ENCODE measurements at regions not wholly inside any gene's neighbourhood (a gene's known extent, or its start where the extent isn't known, plus 50 kb on each side); places are given as distances from the start of the nearest gene placed in this dataset.

DNA sequence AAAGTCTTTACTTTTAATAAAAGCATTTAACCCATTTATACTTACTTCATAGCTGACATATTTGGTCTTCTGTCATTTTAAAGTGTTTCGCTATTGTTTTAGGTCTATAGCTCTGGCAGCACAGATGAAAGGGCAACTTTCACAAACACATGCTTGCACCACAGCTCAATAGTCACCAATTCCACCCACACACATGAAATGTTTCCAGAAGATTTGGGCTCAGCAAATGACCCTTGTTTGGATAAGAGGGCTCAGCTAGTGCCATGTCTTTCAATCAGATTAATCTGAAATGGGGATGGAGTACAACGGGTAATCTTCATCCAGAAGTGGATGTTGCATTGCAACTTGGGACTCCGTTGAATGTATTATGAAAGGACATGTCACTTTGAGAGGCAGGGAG lies 176.0 kb downstream of the FGF18 start:
- CTCF ChIA-PET (ENCODE audit: low intra/inter-chr PET ratio, low total read pairs), result no interaction called here
- 61% methylated on average over 3 of the region's 3 CpGs for WGBS (ENCODE audit: low lambda C conversion rate)
- no peak for FAIRE-seq

DNA sequence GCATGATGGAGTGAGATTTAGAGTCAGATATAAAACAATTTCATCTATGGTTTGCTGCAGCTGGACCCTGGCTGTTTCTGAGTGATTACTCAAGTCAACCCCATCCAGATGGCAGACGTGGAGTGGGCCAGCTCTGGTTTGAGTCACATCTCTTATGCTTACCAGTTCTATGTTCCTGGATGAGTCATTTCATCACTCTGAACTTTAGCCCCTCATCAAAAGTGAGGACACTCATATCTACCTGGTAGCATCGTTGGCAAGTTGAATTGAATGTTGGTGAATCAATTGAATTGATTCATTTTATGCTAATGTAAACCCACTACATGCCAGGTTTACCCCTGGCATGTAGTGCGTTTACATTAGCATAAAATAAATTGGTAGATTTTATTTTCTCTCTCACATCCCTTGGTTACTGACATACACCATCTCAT lies 176.4 kb downstream of the FGF18 start:
- Histone ChIP-seq H2AFZ (ENCODE audit: low read length) (no peak overlapping the region), H3K4me3 (replicated peaks in 1 of 3; ENCODE audit: insufficient read depth in 1 of 3, low read depth in 2 of 3, low read length in 3 of 3) (no peak overlapping the region), H3K79me2 (ENCODE audit: insufficient read depth, low read length) (no peaks in the 10 kb centered on the region), H3K4me2 (ENCODE audit: low read depth, low read length) (no peak overlapping the region), H3K9ac (ENCODE audit: insufficient read depth, low read depth, low read length) (no peak overlapping the region), H3K36me3 (replicated peaks in 1 of 2; ENCODE audit: control insufficient read depth in 1 of 2, insufficient read depth in 2 of 2, low read length in 2 of 2) (no peaks in the 10 kb centered on the region), H3K9me3 (ENCODE audit: low read length) (no peaks in the 10 kb centered on the region), H3K27ac (ENCODE audit: extremely low read length, insufficient read depth, low read length) (no peak overlapping the region), H3K4me1 (ENCODE audit: insufficient read depth, low read length) (no peaks in the 10 kb centered on the region), H4K20me1 (ENCODE audit: insufficient read depth, low read length) (no peaks in the 10 kb centered on the region), H3K27me3 (ENCODE audit: control insufficient read depth in 1 of 2, insufficient read depth in 2 of 2, low read length in 2 of 2) (peaks cover 0 to 3% of the 10 kb centered on the region in 2 experiments; a peak in 2 of 5 replicates)
- no TSS peak for BruUV-seq (replicated peaks)
- intact Hi-C loops (cut with micrococcal nuclease; ENCODE audit: unreplicated experiment) (no loop called here), in situ Hi-C loops (cut with HindIII; ENCODE audit: extremely low pct_ligation_motif_present, low pct_unique_long_range_greater_than_20kb) (loop anchor here (10.0 kb wide), 1 partner anchor 171 kb away; no protein-coding TSS in a partner anchor)
- FAIRE-seq (no peak), ATAC-seq (no peak; the same call in 2 of the 3 replicates), DNase-seq (ENCODE audit: low spot score) (peak; percentile 4)
- ChIA-PET CTCF (ENCODE audit: low intra/inter-chr PET ratio, low total read pairs) (no interaction called here), POLR2A (no interaction called here)
- TF ChIP-seq PCBP1 (IDR thresholded peaks at IDR 0.05; ENCODE audit: borderline replicate concordance, low read depth, low read length), result no peak
- TF ChIP-seq FOSL2 (CRISPR knock-in tag; IDR thresholded peaks at IDR 0.05), result peak; percentile 10; the same call in 1 of the 2 replicates
- TF ChIP-seq XBP1 (CRISPR knock-in tag; IDR thresholded peaks at IDR 0.05), result no peak
- TF ChIP-seq, protein P1, sequence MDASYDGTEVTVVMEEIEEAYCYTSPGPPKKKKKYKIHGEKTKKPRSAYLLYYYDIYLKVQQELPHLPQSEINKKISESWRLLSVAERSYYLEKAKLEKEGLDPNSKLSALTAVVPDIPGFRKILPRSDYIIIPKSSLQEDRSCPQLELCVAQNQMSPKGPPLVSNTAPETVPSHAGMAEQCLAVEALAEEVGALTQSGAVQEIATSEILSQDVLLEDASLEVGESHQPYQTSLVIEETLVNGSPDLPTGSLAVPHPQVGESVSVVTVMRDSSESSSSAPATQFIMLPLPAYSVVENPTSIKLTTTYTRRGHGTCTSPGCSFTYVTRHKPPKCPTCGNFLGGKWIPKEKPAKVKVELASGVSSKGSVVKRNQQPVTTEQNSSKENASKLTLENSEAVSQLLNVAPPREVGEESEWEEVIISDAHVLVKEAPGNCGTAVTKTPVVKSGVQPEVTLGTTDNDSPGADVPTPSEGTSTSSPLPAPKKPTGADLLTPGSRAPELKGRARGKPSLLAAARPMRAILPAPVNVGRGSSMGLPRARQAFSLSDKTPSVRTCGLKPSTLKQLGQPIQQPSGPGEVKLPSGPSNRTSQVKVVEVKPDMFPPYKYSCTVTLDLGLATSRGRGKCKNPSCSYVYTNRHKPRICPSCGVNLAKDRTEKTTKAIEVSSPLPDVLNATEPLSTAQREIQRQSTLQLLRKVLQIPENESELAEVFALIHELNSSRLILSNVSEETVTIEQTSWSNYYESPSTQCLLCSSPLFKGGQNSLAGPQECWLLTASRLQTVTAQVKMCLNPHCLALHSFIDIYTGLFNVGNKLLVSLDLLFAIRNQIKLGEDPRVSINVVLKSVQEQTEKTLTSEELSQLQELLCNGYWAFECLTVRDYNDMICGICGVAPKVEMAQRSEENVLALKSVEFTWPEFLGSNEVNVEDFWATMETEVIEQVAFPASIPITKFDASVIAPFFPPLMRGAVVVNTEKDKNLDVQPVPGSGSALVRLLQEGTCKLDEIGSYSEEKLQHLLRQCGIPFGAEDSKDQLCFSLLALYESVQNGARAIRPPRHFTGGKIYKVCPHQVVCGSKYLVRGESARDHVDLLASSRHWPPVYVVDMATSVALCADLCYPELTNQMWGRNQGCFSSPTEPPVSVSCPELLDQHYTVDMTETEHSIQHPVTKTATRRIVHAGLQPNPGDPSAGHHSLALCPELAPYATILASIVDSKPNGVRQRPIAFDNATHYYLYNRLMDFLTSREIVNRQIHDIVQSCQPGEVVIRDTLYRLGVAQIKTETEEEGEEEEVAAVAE (CRISPR knock-in tag; IDR thresholded peaks at IDR 0.05; ENCODE audit: borderline replicate concordance), result no peak
- 18% methylated on average over 3 of the region's 3 CpGs for WGBS (ENCODE audit: low lambda C conversion rate)

More for the DNA sequence above, 176.0 kb downstream of the FGF18 start:
- no TSS peak for BruUV-seq (replicated peaks)
- Histone ChIP-seq H3K4me2 (ENCODE audit: low read depth, low read length) (no peak overlapping the region), H3K27me3 (ENCODE audit: control insufficient read depth in 1 of 2, insufficient read depth in 2 of 2, low read length in 2 of 2) (peaks cover 0 to 7% of the 10 kb centered on the region in 2 experiments; a peak in 2 of 5 replicates), H3K9ac (ENCODE audit: insufficient read depth, low read depth, low read length) (no peak overlapping the region), H3K36me3 (replicated peaks in 1 of 2; ENCODE audit: control insufficient read depth in 1 of 2, insufficient read depth in 2 of 2, low read length in 2 of 2) (no peaks in the 10 kb centered on the region), H3K4me1 (ENCODE audit: insufficient read depth, low read length) (no peaks in the 10 kb centered on the region), H3K4me3 (replicated peaks in 1 of 3; ENCODE audit: insufficient read depth in 1 of 3, low read depth in 2 of 3, low read length in 3 of 3) (no peak overlapping the region), H4K20me1 (ENCODE audit: insufficient read depth, low read length) (no peaks in the 10 kb centered on the region), H3K79me2 (ENCODE audit: insufficient read depth, low read length) (no peaks in the 10 kb centered on the region), H3K9me3 (ENCODE audit: low read length) (no peaks in the 10 kb centered on the region), H3K27ac (ENCODE audit: extremely low read length, insufficient read depth, low read length) (no peak overlapping the region), H2AFZ (ENCODE audit: low read length) (no peak overlapping the region)
- in situ Hi-C loops (cut with HindIII; ENCODE audit: extremely low pct_ligation_motif_present, low pct_unique_long_range_greater_than_20kb), result loop anchor here (10.0 kb wide), 1 partner anchor 171 kb away; no protein-coding TSS in a partner anchor
- TF ChIP-seq EED (CRISPR knock-in tag; IDR thresholded peaks at IDR 0.05) (no peak), RFX3 (CRISPR knock-in tag; IDR thresholded peaks at IDR 0.05) (no peak), ZNF550 (CRISPR knock-in tag; IDR thresholded peaks at IDR 0.05; ENCODE audit: borderline replicate concordance) (no peak), DPF2 (CRISPR knock-in tag; IDR thresholded peaks at IDR 0.05; ENCODE audit: borderline replicate concordance, low read depth) (no peak), ZNF547 (CRISPR knock-in tag; IDR thresholded peaks at IDR 0.05) (no peak), HNRNPLL (IDR thresholded peaks at IDR 0.05; ENCODE audit: low read depth, low read length, poor library complexity, severe bottlenecking) (no peak)
- TF ChIP-seq, protein P2, sequence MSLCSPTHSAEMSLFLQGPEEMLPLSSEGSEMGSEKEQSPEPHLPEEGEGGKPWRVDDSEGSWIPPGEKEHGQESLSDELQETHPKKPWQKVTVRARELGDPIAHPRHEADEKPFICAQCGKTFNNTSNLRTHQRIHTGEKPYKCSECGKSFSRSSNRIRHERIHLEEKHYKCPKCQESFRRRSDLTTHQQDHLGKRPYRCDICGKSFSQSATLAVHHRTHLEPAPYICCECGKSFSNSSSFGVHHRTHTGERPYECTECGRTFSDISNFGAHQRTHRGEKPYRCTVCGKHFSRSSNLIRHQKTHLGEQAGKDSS (CRISPR knock-in tag; IDR thresholded peaks at IDR 0.05; ENCODE audit: borderline replicate concordance, low read depth), result no peak
- TF ChIP-seq, protein P3, sequence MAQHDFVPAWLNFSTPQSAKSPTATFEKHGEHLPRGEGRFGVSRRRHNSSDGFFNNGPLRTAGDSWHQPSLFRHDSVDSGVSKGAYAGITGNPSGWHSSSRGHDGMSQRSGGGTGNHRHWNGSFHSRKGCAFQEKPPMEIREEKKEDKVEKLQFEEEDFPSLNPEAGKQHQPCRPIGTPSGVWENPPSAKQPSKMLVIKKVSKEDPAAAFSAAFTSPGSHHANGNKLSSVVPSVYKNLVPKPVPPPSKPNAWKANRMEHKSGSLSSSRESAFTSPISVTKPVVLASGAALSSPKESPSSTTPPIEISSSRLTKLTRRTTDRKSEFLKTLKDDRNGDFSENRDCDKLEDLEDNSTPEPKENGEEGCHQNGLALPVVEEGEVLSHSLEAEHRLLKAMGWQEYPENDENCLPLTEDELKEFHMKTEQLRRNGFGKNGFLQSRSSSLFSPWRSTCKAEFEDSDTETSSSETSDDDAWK (CRISPR knock-in tag; IDR thresholded peaks at IDR 0.05), result no peak
- intact Hi-C loops (cut with micrococcal nuclease; ENCODE audit: unreplicated experiment), result no loop called here
- POLR2A ChIA-PET, result no interaction called here
- DNase-seq (ENCODE audit: low spot score), result no peak
- ATAC-seq, result no peak

All from HepG2 (cell line).